Right lobe of liver (tissue), 6 donors: ENCODE measurements at regions not wholly inside any gene's neighbourhood (a gene's known extent, or its start where the extent isn't known, plus 50 kb on each side); places are given as distances from the start of the nearest gene placed in this dataset.

Source experiments
- ATAC-seq, 4 donors: fragments of 200-7000 bp; cut with Tn5 transposase; one replicate each; pipeline ENCODE4 v1.9.1; 2020; ENCODE audit warnings: mild to moderate bottlenecking in 4 of 4, moderate library complexity in 4 of 4
- DNase-seq, 3 donors: peaks; one replicate each; pipeline ENCODE4 v3.0.0-alpha.2; 2020
- H3K27ac ChIP-seq, 3 donors: fragments of 200-600 bp; one replicate each; pipeline ENCODE4 v1.8.0; 2022
- H3K27me3 ChIP-seq, 2 donors: fragments of 200-600 bp; one replicate each; pipeline ENCODE4 v1.8.0; 2022
- H3K36me3 ChIP-seq, 4 donors: fragments of 200-600 bp; sonication (generic) in 1 of 4; one replicate each; pipeline versions ENCODE4 v1.5.1 to v1.8.0; 2017 to 2022; ENCODE audit warnings: control low read depth in 1 of 4
- H3K4me1 ChIP-seq, 4 donors: fragments of 200-600 bp; sonication (generic) in 1 of 4; one replicate each; pipeline versions ENCODE4 v1.5.1 to v1.8.0; 2017 to 2022; ENCODE audit warnings: control low read depth in 1 of 4
- H3K4me3 ChIP-seq, 3 donors: fragments of 200-600 bp; one replicate each; pipeline ENCODE4 v1.8.0; 2022
- H3K9me3 ChIP-seq, 4 donors: fragments of 200-600 bp; sonication (generic) in 1 of 4; one replicate each; pipeline versions ENCODE4 v1.5.1 to v1.8.0; 2017 to 2022; ENCODE audit warnings: control low read depth in 1 of 4
- CTCF ChIP-seq, 4 donors: fragments of 200-600 bp in 3 of 4; fragments of 450-650 bp in 1 of 4; IDR thresholded peaks; one replicate each; pipeline versions ENCODE4 v1.5.1 to v1.8.0; 2016 to 2022; ENCODE audit warnings: antibody characterized with exemption in 4 of 4, mild to moderate bottlenecking in 2 of 4
- POLR2A ChIP-seq: fragments of 450-650 bp; IDR thresholded peaks from one replicate; pipeline ENCODE4 v1.6.1; 2017; ENCODE audit warnings: antibody characterized with exemption, mild to moderate bottlenecking
- WGBS: methylation state at CpG from one replicate; pipeline ENCODE4 v1.1.6; 2018; ENCODE audit warnings: low coverage, low lambda C conversion rate; ENCODE audit not compliant: insufficient coverage; ENCODE audit errors: missing lambda C conversion rate; 5-methylcytosine and 5-hydroxymethylcytosine counted together
- intact Hi-C, 2 donors: fragments of 100-400 bp; cut with DNase I; formaldehyde crosslinking; loops; one replicate each; pipeline versions ENCODE4 v1.11.2 to v1.14.1; 2022
- donor health status: DM: no; HTN: yes; CAD: no.
- donor health status: DM: no; HTN: no; CAD: no.
- donor health status: DM: no; HTN: no; CAD: no.
- donor health status: DM: no; HTN: yes; CAD: no.
- donor health status: DM: no; HTN: yes; CAD: no.

GRCh38 chr4:178339769-178340168 lies 897.5 kb upstream of the AGA start:
- ATAC-seq (no peak), DNase-seq (no peak)
- Histone ChIP-seq H3K4me1 (no peaks in the 10 kb centered on the region), H3K36me3 (no peaks in the 10 kb centered on the region), H3K9me3 (no peaks in the 10 kb centered on the region), H3K27me3 (no peaks in the 10 kb centered on the region), H3K27ac (no peak overlapping the region), H3K4me3 (no peak overlapping the region)
- TF ChIP-seq POLR2A, result no peak
- TF ChIP-seq CTCF (IDR thresholded peaks at IDR 0.05), result no peak
- intact Hi-C loops, result no loop called here

GRCh38 chr4:178340468-178340867 lies 898.2 kb upstream of the AGA start:
- Histone ChIP-seq H3K27ac (no peak overlapping the region), H3K4me1 (no peaks in the 10 kb centered on the region), H3K27me3 (no peaks in the 10 kb centered on the region), H3K36me3 (no peaks in the 10 kb centered on the region), H3K4me3 (no peak overlapping the region), H3K9me3 (no peaks in the 10 kb centered on the region)
- TF ChIP-seq CTCF (IDR thresholded peaks at IDR 0.05) (no peak), POLR2A (no peak)
- DNase-seq (no peak), ATAC-seq (no peak)
- intact Hi-C loops, result no loop called here
- WGBS, result 91% methylated on average over 7 of the region's 7 CpGs

GRCh38 chr4:178344096-178344495 lies 901.9 kb upstream of the AGA start:
- no peaks in the 10 kb centered on the region for H3K9me3 ChIP-seq
- TF ChIP-seq CTCF (IDR thresholded peaks at IDR 0.05), result no peak
- no peak for TF ChIP-seq POLR2A
- ATAC-seq (no peak), DNase-seq (no peak)
- H3K4me3 ChIP-seq, result no peak overlapping the region
- no peak overlapping the region for H3K27ac ChIP-seq
- intact Hi-C loops, result no loop called here
- no peaks in the 10 kb centered on the region for H3K27me3 ChIP-seq
- no peaks in the 10 kb centered on the region for H3K36me3 ChIP-seq
- H3K4me1 ChIP-seq, result no peaks in the 10 kb centered on the region

GRCh38 chr4:178347111-178347510 lies 904.9 kb upstream of the AGA start:
- intact Hi-C loops, result no loop called here

More at GRCh38 chr4:178347111-178347510, 904.9 kb upstream of the AGA start:
- H3K9me3 ChIP-seq, result no peaks in the 10 kb centered on the region
- H3K36me3 ChIP-seq, result no peaks in the 10 kb centered on the region
- H3K4me1 ChIP-seq, result no peaks in the 10 kb centered on the region
- no peak overlapping the region for H3K4me3 ChIP-seq
- no peak for ATAC-seq
- no peak for DNase-seq
- no peaks in the 10 kb centered on the region for H3K27me3 ChIP-seq
- no peak overlapping the region for H3K27ac ChIP-seq
- TF ChIP-seq POLR2A (no peak), CTCF (IDR thresholded peaks at IDR 0.05) (no peak)
